Heart left ventricle (tissue), 16 donors: ENCODE measurements at regions not wholly inside any gene's neighbourhood (a gene's known extent, or its start where the extent isn't known, plus 50 kb on each side); places are given as distances from the start of the nearest gene placed in this dataset.

Source experiments
- ATAC-seq, 4 donors: fragments of 200-7000 bp; cut with Tn5 transposase; one replicate each; pipeline ENCODE4 v1.9.1; 2020 to 2022; ENCODE audit warnings: moderate library complexity in 4 of 4, mild to moderate bottlenecking in 3 of 4, moderate number of reproducible peaks in 1 of 4
- DNase-seq, 5 donors: peaks; one replicate each; pipeline ENCODE4 v3.0.0-alpha.2; 2020
- H3K27ac ChIP-seq, 12 donors: fragments of 200-600 bp; sonication (generic) in 4 of 12; one replicate each; pipeline versions ENCODE4 v1.5.0 to v1.8.0; 2016 to 2022; ENCODE audit warnings: mild to moderate bottlenecking in 2 of 12
- H3K27me3 ChIP-seq, 9 donors: fragments of 200-600 bp; sonication (generic) in 2 of 9; one replicate each; pipeline versions ENCODE4 v1.5.1 to v1.8.0; 2016 to 2022; ENCODE audit warnings: mild to moderate bottlenecking in 3 of 9
- H3K36me3 ChIP-seq, 9 donors: fragments of 200-600 bp; sonication (generic) in 2 of 9; one replicate each; pipeline versions ENCODE4 v1.5.0 to v1.8.0; 2018 to 2022; ENCODE audit warnings: mild to moderate bottlenecking in 2 of 9
- H3K4me1 ChIP-seq, 12 donors: fragments of 200-600 bp; sonication (generic) in 4 of 12; one replicate each; pipeline versions ENCODE4 v1.5.0 to v1.8.0; 2016 to 2022; ENCODE audit warnings: mild to moderate bottlenecking in 3 of 12
- H3K4me3 ChIP-seq, 12 donors: fragments of 200-600 bp; sonication (generic) in 4 of 12; one replicate each; pipeline versions ENCODE4 v1.5.0 to v1.8.0; 2017 to 2022; ENCODE audit warnings: mild to moderate bottlenecking in 9 of 12, moderate library complexity in 4 of 12
- H3K9me3 ChIP-seq, 12 donors: fragments of 200-600 bp; sonication (generic) in 4 of 12; one replicate each; pipeline versions ENCODE4 v1.5.0 to v1.8.0; 2016 to 2022; ENCODE audit warnings: mild to moderate bottlenecking in 1 of 12
- POLR2A ChIP-seq, 2 donors: fragments of 450-650 bp; IDR thresholded peaks; one replicate each; pipeline ENCODE4 v1.6.1; 2017; ENCODE audit warnings: antibody characterized with exemption in 2 of 2, mild to moderate bottlenecking in 2 of 2, moderate library complexity in 2 of 2
- WGBS, 4 donors: extraction: QIAGEN DNeasy Blood & Tissue Kit in 2 of 4; methylation state at CpG; one replicate each; pipeline versions ENCODE4 v1.1.5 to v1.1.7; 2013 to 2018; 5-methylcytosine and 5-hydroxymethylcytosine counted together
- intact Hi-C, 10 donors: fragments of 100-400 bp; cut with DNase I; formaldehyde crosslinking; loops; one replicate each; pipeline versions ENCODE4 v1.11.1 to v1.14.2; 2022
- TF ChIP-seq, protein P1 (sequence below), 12 donors: fragments of 200-600 bp; sonication (generic) in 4 of 12; IDR thresholded peaks; one replicate each; pipeline versions ENCODE4 v1.5.0 to v1.8.0; 2018 to 2022; ENCODE audit warnings: antibody characterized with exemption in 12 of 12, mild to moderate bottlenecking in 5 of 12
- donor health status: ischemic (EF 13 %, LVEDD 7.1; RV severe dilation, severe dysfunction).
- donor health status: healthy with polysubstance abuse.
- donor health status: DM: no; HTN: yes; CAD: no.
- donor health status: DM: no; HTN: no; CAD: no.
- donor health status: ischemic (EF 25% LVEDD 6.9; RV normal size, moderate dysfunction).
- donor health status: ischemic (EF 25% LVEDD 5.7; RV mildly dilated, moderate dysfunction).
- donor health status: healthy.
- donor health status: DM: yes; HTN: yes; CAD: no.
- donor health status: ischemic (EF 35%, LVEDD 5.7; RV mildly dilated, moderate dysfunction).
- donor health status: nonischemic (EF 11% LVEDD 7.7; RV severe dilation, severe dysfunction).
- donor health status: DM: yes; HTN: yes; CAD: no.
- donor health status: PGD.
- donor health status: ischemic (EF 29% LVEDD 5.4; RV normal size, mild dysfunction).
- donor health status: nonischemic (EF 23%, LVEDD 6.1; RV moderate dilation, normal function).

DNA sequence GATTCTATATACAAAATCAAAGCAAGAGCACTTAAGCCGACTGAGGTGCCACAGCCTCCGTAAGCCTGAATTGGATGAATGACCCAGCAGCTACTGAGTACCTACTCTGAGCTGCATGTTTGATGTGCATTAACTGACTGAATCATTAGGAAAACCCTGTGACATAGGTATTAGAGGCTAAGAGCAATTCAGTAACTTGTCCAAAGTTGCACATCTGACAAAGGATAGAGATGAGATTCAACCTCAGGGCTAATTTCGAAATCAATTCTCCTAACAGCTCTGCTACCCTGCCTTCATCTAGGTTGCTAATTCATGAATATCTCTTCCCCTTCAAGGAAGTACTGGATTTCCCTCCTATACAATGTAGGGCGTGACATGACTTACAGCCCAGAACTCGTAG is 89.1 kb upstream of the GLIS3 start:
- no peak overlapping the region for H3K4me3 ChIP-seq
- no peak for TF ChIP-seq POLR2A (IDR thresholded peaks at IDR 0.05)
- TF ChIP-seq, protein P1, sequence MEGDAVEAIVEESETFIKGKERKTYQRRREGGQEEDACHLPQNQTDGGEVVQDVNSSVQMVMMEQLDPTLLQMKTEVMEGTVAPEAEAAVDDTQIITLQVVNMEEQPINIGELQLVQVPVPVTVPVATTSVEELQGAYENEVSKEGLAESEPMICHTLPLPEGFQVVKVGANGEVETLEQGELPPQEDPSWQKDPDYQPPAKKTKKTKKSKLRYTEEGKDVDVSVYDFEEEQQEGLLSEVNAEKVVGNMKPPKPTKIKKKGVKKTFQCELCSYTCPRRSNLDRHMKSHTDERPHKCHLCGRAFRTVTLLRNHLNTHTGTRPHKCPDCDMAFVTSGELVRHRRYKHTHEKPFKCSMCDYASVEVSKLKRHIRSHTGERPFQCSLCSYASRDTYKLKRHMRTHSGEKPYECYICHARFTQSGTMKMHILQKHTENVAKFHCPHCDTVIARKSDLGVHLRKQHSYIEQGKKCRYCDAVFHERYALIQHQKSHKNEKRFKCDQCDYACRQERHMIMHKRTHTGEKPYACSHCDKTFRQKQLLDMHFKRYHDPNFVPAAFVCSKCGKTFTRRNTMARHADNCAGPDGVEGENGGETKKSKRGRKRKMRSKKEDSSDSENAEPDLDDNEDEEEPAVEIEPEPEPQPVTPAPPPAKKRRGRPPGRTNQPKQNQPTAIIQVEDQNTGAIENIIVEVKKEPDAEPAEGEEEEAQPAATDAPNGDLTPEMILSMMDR (IDR thresholded peaks at IDR 0.05): no peak
- no peak for ATAC-seq
- DNase-seq: no peak
- H3K36me3 ChIP-seq: no peaks in the 10 kb centered on the region
- no peaks in the 10 kb centered on the region for H3K27me3 ChIP-seq
- WGBS, 4 donors: 80 to 85% (median 82%) methylated on average over 5 of the region's 5 CpGs
- H3K9me3 ChIP-seq: no peaks in the 10 kb centered on the region
- no peaks in the 10 kb centered on the region for H3K4me1 ChIP-seq
- no peak overlapping the region for H3K27ac ChIP-seq
- intact Hi-C loops: loop anchor here in 1 of 10 donors (5.0 to 10.0 kb wide), 2 partner anchors 163 to 596 kb away; partner anchors contain the start of gene JAK2

DNA sequence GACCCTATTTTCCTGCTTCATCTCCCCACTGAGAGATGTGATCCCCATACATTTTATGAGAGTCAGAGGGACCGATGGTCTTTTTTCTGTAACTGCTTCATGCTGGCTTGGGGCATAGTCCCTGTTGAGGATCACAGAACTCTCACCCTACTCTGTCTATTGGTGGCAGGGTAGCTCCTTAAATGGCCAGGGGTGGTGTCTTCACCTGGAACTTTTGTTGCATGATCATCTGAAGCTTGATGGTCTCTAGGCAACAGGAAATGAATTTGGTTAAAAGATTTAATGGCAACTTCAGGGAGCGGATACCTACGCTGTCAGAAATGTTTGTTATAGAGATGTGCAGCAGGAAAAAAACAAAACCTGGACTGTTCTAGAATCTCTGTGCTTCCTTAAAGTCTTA is 87.0 kb upstream of the GLIS3 start:
- WGBS, 4 donors: 88 to 91% (median 90%) methylated on average over 3 of the region's 3 CpGs
- intact Hi-C loops: loop anchor here in 1 of 10 donors (5.0 to 10.0 kb wide), 2 partner anchors 165 to 598 kb away; partner anchors contain the start of gene JAK2
- Histone ChIP-seq H3K27me3 (no peaks in the 10 kb centered on the region), H3K9me3 (no peaks in the 10 kb centered on the region), H3K4me3 (no peak overlapping the region), H3K36me3 (no peaks in the 10 kb centered on the region), H3K4me1 (no peaks in the 10 kb centered on the region), H3K27ac (no peak overlapping the region)
- TF ChIP-seq, protein P1 (IDR thresholded peaks at IDR 0.05): no peak
- TF ChIP-seq POLR2A (IDR thresholded peaks at IDR 0.05): no peak
- no peak for ATAC-seq
- no peak for DNase-seq

DNA sequence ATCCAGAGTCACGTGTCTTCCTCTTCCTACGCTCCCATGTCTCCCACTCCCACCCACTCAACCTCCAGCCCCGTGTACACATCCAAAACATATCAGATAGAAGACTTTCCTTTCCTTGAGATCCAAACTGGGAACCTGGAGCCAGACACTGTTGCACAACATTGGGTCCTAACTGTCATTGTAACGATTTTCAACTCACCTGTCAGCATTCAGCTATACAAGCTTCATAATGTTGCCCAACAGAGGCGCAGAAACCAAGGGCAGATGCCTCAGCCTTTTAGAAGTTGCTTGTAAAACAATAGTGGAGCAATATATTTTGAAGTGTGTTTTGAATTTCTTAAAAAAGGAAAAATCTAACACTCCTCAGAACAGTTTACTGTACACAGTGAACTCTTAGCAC is 84.9 kb upstream of the GLIS3 start:
- no peak for ATAC-seq
- TF ChIP-seq POLR2A (IDR thresholded peaks at IDR 0.05): no peak
- TF ChIP-seq, protein P1 (IDR thresholded peaks at IDR 0.05): no peak
- DNase-seq: no peak
- no peaks in the 10 kb centered on the region for H3K36me3 ChIP-seq
- H3K4me1 ChIP-seq: no peaks in the 10 kb centered on the region
- intact Hi-C loops: loop anchor here in 7 of 10 donors (5.0 to 10.0 kb wide), 5 partner anchors 168 to 600 kb away; partner anchors contain the start of genes AK3 (in 1 of the 7) and JAK2 (in 1 of the 7)
- 59 to 65% (median 62%) methylated on average over 5 of the region's 5 CpGs for WGBS, 4 donors
- H3K4me3 ChIP-seq: no peak overlapping the region
- H3K9me3 ChIP-seq: no peaks in the 10 kb centered on the region
- no peaks in the 10 kb centered on the region for H3K27me3 ChIP-seq
- H3K27ac ChIP-seq: no peak overlapping the region

DNA sequence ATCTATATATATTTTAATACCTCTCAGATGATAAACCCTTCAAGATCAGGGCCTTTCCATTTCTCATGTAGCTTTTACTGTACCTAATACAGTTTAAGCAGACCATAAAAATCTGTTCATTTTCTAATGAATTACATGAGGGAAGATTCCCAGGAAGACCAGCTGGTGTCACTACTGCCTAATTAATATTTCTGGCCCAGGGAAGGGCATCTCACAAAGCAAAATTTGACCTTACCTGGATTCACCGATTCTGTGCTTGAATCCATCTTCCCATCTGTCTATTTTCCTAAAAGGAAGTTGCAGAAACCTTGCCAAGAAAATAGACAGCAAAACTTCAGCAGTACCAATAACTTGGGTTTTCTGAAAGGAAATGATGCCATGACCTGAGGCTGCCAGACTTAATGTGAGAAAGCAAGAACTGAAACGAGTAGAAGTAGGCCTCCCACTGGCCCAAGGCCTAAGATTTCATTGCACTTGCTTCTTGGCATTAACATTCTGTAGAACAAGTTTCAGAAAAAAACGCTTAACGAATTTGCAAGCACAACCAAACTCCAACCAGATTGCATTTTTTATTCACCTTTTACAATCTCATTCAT is 83.0 kb upstream of the GLIS3 start:
- no peak overlapping the region for H3K27ac ChIP-seq
- H3K27me3 ChIP-seq: no peaks in the 10 kb centered on the region
- H3K4me3 ChIP-seq: no peak overlapping the region
- no peak for ATAC-seq
- no peaks in the 10 kb centered on the region for H3K36me3 ChIP-seq
- H3K4me1 ChIP-seq: no peaks in the 10 kb centered on the region
- H3K9me3 ChIP-seq: no peaks in the 10 kb centered on the region
- intact Hi-C loops: loop anchor here (1.0 to 10.0 kb wide), 8 partner anchors 254 to 602 kb away; partner anchors contain the start of genes AK3 (in 1 of the 10) and JAK2 (in 1 of the 10)
- TF ChIP-seq, protein P1 (IDR thresholded peaks at IDR 0.05): peak; percentile 30 to 74 (median 62)
- no peak for TF ChIP-seq POLR2A (IDR thresholded peaks at IDR 0.05)
- no peak for DNase-seq
- 56 to 64% (median 60%) methylated on average over 4 of the region's 4 CpGs for WGBS, 4 donors
